ENCODE measurements at regions not wholly inside any gene's neighbourhood (a gene's known extent, or its start where the extent isn't known, plus 50 kb on each side); places are given as distances from the start of the nearest gene placed in this dataset.
"Not testable (repeated sequence)": the region's sequence is repeated elsewhere in the genome, so short reads cannot be mapped to it uniquely, and the experiment has no call there.

- no peak for TF ChIP-seq CTCF (IDR thresholded peaks at IDR 0.05; ENCODE audit: control insufficient read depth, extremely low read depth, insufficient read depth)
- no peak overlapping the region for H3K4me3 ChIP-seq (ENCODE audit: low read depth, low read length)
- no peak for DNase-seq (ENCODE audit: low read depth)
Measured at GRCh38 chr5:155633338-155633957, 619.9 kb downstream of the KIF4B start.

- no peak for TF ChIP-seq CTCF (IDR thresholded peaks at IDR 0.05; ENCODE audit: control insufficient read depth, extremely low read depth, insufficient read depth)
- no peak for DNase-seq (ENCODE audit: low read depth)
- H3K4me3 ChIP-seq (ENCODE audit: low read depth, low read length) = no peak overlapping the region
Measured at GRCh38 chr5:155649666-155650065, 636.1 kb downstream of the KIF4B start.

- H3K4me3 ChIP-seq (ENCODE audit: low read depth, low read length) = no peak overlapping the region
- TF ChIP-seq CTCF (IDR thresholded peaks at IDR 0.05; ENCODE audit: control insufficient read depth, extremely low read depth, insufficient read depth) = no peak
- DNase-seq (ENCODE audit: low read depth) = no peak
Measured at GRCh38 chr5:155655569-155655968, 642.0 kb downstream of the KIF4B start.

- H3K4me3 ChIP-seq (ENCODE audit: low read depth, low read length) = no peak overlapping the region
- TF ChIP-seq CTCF (IDR thresholded peaks at IDR 0.05; ENCODE audit: control insufficient read depth, extremely low read depth, insufficient read depth) = no peak
- no peak for DNase-seq (ENCODE audit: low read depth)
Measured at GRCh38 chr5:155661859-155662258, 648.3 kb downstream of the KIF4B start.

- no peak for DNase-seq (ENCODE audit: low read depth)
- H3K4me3 ChIP-seq (ENCODE audit: low read depth, low read length) = no peak overlapping the region
- no peak for TF ChIP-seq CTCF (IDR thresholded peaks at IDR 0.05; ENCODE audit: control insufficient read depth, extremely low read depth, insufficient read depth)
Measured at GRCh38 chr5:155665361-155665760, 651.8 kb downstream of the KIF4B start.

- not testable (repeated sequence) for DNase-seq (ENCODE audit: low read depth); H3K4me3 ChIP-seq (ENCODE audit: low read depth, low read length)
Measured at GRCh38 chr5:155672001-155672400, 655.0 kb upstream of the SGCD start.

- H3K4me3 ChIP-seq (ENCODE audit: low read depth, low read length) = no peak overlapping the region
- DNase-seq (ENCODE audit: low read depth) = no peak
- TF ChIP-seq CTCF (IDR thresholded peaks at IDR 0.05; ENCODE audit: control insufficient read depth, extremely low read depth, insufficient read depth) = no peak
Measured at GRCh38 chr5:155676967-155677366, 650.0 kb upstream of the SGCD start.

All from LNCaP clone FGC (cell line).